ENCODE measurements at regions not wholly inside any gene's neighbourhood (a gene's known extent, or its start where the extent isn't known, plus 50 kb on each side); places are given as distances from the start of the nearest gene placed in this dataset.

GRCh38 chr6:23325065-23325464 lies 755.7 kb downstream of the HDGFL1 start:
- H3K27me3 Mint-ChIP-seq (ENCODE audit: insufficient read depth, unreplicated experiment) = no peaks in the 10 kb centered on the region
- ChIA-PET CTCF (no interaction called here), POLR2A (no interaction called here)
- DNase-seq (ENCODE audit: unreplicated experiment) = no peak
- intact Hi-C loops (cut with micrococcal nuclease) = no loop called here
- TF ChIP-seq, protein P1, sequence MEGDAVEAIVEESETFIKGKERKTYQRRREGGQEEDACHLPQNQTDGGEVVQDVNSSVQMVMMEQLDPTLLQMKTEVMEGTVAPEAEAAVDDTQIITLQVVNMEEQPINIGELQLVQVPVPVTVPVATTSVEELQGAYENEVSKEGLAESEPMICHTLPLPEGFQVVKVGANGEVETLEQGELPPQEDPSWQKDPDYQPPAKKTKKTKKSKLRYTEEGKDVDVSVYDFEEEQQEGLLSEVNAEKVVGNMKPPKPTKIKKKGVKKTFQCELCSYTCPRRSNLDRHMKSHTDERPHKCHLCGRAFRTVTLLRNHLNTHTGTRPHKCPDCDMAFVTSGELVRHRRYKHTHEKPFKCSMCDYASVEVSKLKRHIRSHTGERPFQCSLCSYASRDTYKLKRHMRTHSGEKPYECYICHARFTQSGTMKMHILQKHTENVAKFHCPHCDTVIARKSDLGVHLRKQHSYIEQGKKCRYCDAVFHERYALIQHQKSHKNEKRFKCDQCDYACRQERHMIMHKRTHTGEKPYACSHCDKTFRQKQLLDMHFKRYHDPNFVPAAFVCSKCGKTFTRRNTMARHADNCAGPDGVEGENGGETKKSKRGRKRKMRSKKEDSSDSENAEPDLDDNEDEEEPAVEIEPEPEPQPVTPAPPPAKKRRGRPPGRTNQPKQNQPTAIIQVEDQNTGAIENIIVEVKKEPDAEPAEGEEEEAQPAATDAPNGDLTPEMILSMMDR (IDR thresholded peaks at IDR 0.05; ENCODE audit: unreplicated experiment) = no peak
- peaks cover 14% of the 10 kb centered on the region for H3K9me3 Mint-ChIP-seq (ENCODE audit: unreplicated experiment)
- no peaks in the 10 kb centered on the region for H3K36me3 Mint-ChIP-seq (ENCODE audit: insufficient read depth, unreplicated experiment)
- H3K4me3 Mint-ChIP-seq (ENCODE audit: unreplicated experiment) = no peak overlapping the region
- H3K4me1 Mint-ChIP-seq (ENCODE audit: insufficient read depth, unreplicated experiment) = no peaks in the 10 kb centered on the region
- no peak overlapping the region for H3K27ac Mint-ChIP-seq (ENCODE audit: low read depth, unreplicated experiment)
- no TSS peak for BruUV-seq (replicated peaks)

- intact Hi-C loops (cut with micrococcal nuclease) = no loop called here
- no peaks in the 10 kb centered on the region for H3K4me1 Mint-ChIP-seq (ENCODE audit: insufficient read depth, unreplicated experiment)
- ChIA-PET POLR2A (interaction anchor here (0.7 kb wide), 1 partner anchor 848 kb away, joined by 3 read pairs; no protein-coding TSS in a partner anchor), CTCF (interaction anchor here (0.6 kb wide), 1 partner anchor 119 kb away, joined by 3 read pairs; no protein-coding TSS in a partner anchor)
- H3K4me3 Mint-ChIP-seq (ENCODE audit: unreplicated experiment) = no peak overlapping the region
- TF ChIP-seq, protein P1 (IDR thresholded peaks at IDR 0.05; ENCODE audit: unreplicated experiment) = no peak
- H3K9me3 Mint-ChIP-seq (ENCODE audit: unreplicated experiment) = peaks cover 14% of the 10 kb centered on the region
- H3K27ac Mint-ChIP-seq (ENCODE audit: low read depth, unreplicated experiment) = no peak overlapping the region
- no peaks in the 10 kb centered on the region for H3K36me3 Mint-ChIP-seq (ENCODE audit: insufficient read depth, unreplicated experiment)
- DNase-seq (ENCODE audit: unreplicated experiment) = no peak
- no TSS peak for BruUV-seq (replicated peaks)
- H3K27me3 Mint-ChIP-seq (ENCODE audit: insufficient read depth, unreplicated experiment) = no peaks in the 10 kb centered on the region
These were observed 758.3 kb downstream of the HDGFL1 start for GRCh38 chr6:23327621-23328020.

- Mint-ChIP-seq H3K9me3 (ENCODE audit: unreplicated experiment) (peaks cover 7% of the 10 kb centered on the region), H3K4me1 (ENCODE audit: insufficient read depth, unreplicated experiment) (no peaks in the 10 kb centered on the region), H3K4me3 (ENCODE audit: unreplicated experiment) (no peak overlapping the region), H3K27me3 (ENCODE audit: insufficient read depth, unreplicated experiment) (no peaks in the 10 kb centered on the region), H3K36me3 (ENCODE audit: insufficient read depth, unreplicated experiment) (no peaks in the 10 kb centered on the region), H3K27ac (ENCODE audit: low read depth, unreplicated experiment) (no peak overlapping the region)
- intact Hi-C loops (cut with micrococcal nuclease) = no loop called here
- DNase-seq (ENCODE audit: unreplicated experiment) = no peak
- TF ChIP-seq, protein P1 (IDR thresholded peaks at IDR 0.05; ENCODE audit: unreplicated experiment) = no peak
- POLR2A ChIA-PET = no interaction called here
- CTCF ChIA-PET = no interaction called here
- BruUV-seq (replicated peaks) = no TSS peak
These were observed 759.7 kb downstream of the HDGFL1 start for GRCh38 chr6:23329086-23329485.

DNA sequence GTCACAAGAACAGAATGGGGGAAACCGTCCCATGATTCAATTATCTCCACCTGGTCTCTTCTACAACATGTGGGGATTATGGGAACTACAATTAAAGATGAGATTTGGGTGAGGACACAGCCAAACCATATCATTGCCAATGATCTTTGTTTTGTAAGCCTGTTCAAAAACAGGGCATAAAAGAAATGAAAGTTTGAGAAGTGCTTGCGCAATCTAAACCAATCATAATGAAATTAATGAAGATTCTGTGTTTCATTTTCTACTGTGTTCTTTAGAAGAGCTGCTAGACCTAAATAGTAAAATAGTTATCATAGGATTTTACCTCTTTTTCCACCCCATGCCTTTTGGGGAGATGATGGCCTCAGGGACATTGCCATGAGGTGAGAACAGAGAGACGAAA lies 761.3 kb downstream of the HDGFL1 start:
- Mint-ChIP-seq H3K9me3 (ENCODE audit: unreplicated experiment) (peaks cover 7% of the 10 kb centered on the region), H3K27ac (ENCODE audit: low read depth, unreplicated experiment) (no peak overlapping the region), H3K4me3 (ENCODE audit: unreplicated experiment) (no peak overlapping the region), H3K4me1 (ENCODE audit: insufficient read depth, unreplicated experiment) (no peaks in the 10 kb centered on the region), H3K36me3 (ENCODE audit: insufficient read depth, unreplicated experiment) (no peaks in the 10 kb centered on the region), H3K27me3 (ENCODE audit: insufficient read depth, unreplicated experiment) (no peaks in the 10 kb centered on the region)
- intact Hi-C loops (cut with micrococcal nuclease) = no loop called here
- TF ChIP-seq, protein P1 (IDR thresholded peaks at IDR 0.05; ENCODE audit: unreplicated experiment) = no peak
- no TSS peak for BruUV-seq (replicated peaks)
- CTCF ChIA-PET = no interaction called here
- POLR2A ChIA-PET = no interaction called here
- DNase-seq (ENCODE audit: unreplicated experiment) = no peak
